Keratinocyte (primary cell): ENCODE measurements at regions not wholly inside any gene's neighbourhood (a gene's known extent, or its start where the extent isn't known, plus 50 kb on each side); places are given as distances from the start of the nearest gene placed in this dataset.

Source experiments
- DNase-seq: peaks from one replicate; pipeline ENCODE4 v3.0.0-alpha.2; 2011; ENCODE audit warnings: low read depth, missing footprints, low spot score
- FAIRE-seq: peaks from 2 replicates; lab custom pipeline; 2011; peaks lifted over from hg19 to GRCh38; lab: Jason Lieb, UNC
- H2AFZ ChIP-seq: 2 replicates; pipeline ENCODE4 v1.6.0; 2012; ENCODE audit warnings: low read length, control low read depth, inconsistent platforms; ENCODE audit not compliant: control insufficient read depth
- H3K27ac ChIP-seq: 2 replicates; pipeline ENCODE4 v1.5.1; 2011; ENCODE audit warnings: low read length; ENCODE audit not compliant: control insufficient read depth, insufficient read depth
- H3K27me3 ChIP-seq: 3 replicates; pipeline ENCODE4 v1.6.0; 2011; ENCODE audit warnings: low read length; ENCODE audit not compliant: control insufficient read depth, insufficient read depth; ENCODE audit errors: extremely low read depth
- H3K36me3 ChIP-seq, 2 experiments: 2 replicates in 1 of 2; 3 replicates in 1 of 2; pipeline ENCODE4 v1.5.1; 2011; ENCODE audit warnings: low read length in 2 of 2, mild to moderate bottlenecking in 1 of 2; ENCODE audit not compliant: control insufficient read depth in 2 of 2, insufficient read depth in 2 of 2; ENCODE audit errors: extremely low read depth in 1 of 2
- H3K4me1 ChIP-seq: 3 replicates; pipeline ENCODE4 v1.5.1; 2011; ENCODE audit warnings: low read length; ENCODE audit not compliant: control insufficient read depth, insufficient read depth; ENCODE audit errors: extremely low read depth
- H3K4me2 ChIP-seq: 3 replicates; pipeline ENCODE4 v1.6.0; 2011; ENCODE audit warnings: low read depth, low read length; ENCODE audit not compliant: control insufficient read depth, insufficient read depth; ENCODE audit errors: extremely low read depth
- H3K4me3 ChIP-seq, 3 experiments: fragments of 200-600 bp in 1 of 3; sonication (generic) in 1 of 3; 2 replicates in 2 of 3; 3 replicates in 1 of 3; pipeline ENCODE4 v1.5.1; 2011 to 2016; ENCODE audit warnings: low read length in 3 of 3, mild to moderate bottlenecking in 3 of 3, control low read depth in 2 of 3, inconsistent platforms in 1 of 3, low read depth in 1 of 3, mixed read lengths in 1 of 3, mixed run types in 1 of 3, moderate library complexity in 1 of 3; ENCODE audit not compliant: control insufficient read depth in 2 of 3, insufficient read depth in 2 of 3; ENCODE audit errors: extremely low read depth in 1 of 3
- H3K79me2 ChIP-seq: 2 replicates; pipeline ENCODE4 v1.6.0; 2012; ENCODE audit warnings: low read length; ENCODE audit not compliant: control insufficient read depth, insufficient read depth
- H3K9ac ChIP-seq: 3 replicates; pipeline ENCODE4 v1.6.0; 2011; ENCODE audit warnings: low read length; ENCODE audit not compliant: control insufficient read depth, insufficient read depth; ENCODE audit errors: extremely low read depth
- H3K9me1 ChIP-seq: 3 replicates; pipeline ENCODE4 v1.6.0; 2011; ENCODE audit warnings: low read length; ENCODE audit not compliant: control insufficient read depth, insufficient read depth; ENCODE audit errors: extremely low read depth
- H3K9me3 ChIP-seq: 2 replicates; pipeline ENCODE4 v1.5.1; 2012; ENCODE audit warnings: low read depth, low read length; ENCODE audit not compliant: control insufficient read depth
- H4K20me1 ChIP-seq: 3 replicates; pipeline ENCODE4 v1.6.0; 2011; ENCODE audit warnings: low read length; ENCODE audit not compliant: control insufficient read depth, insufficient read depth; ENCODE audit errors: extremely low read depth
- EZH2 ChIP-seq: IDR thresholded peaks from one replicate; pipeline ENCODE4 v1.6.1; 2012; ENCODE audit warnings: inconsistent platforms, mild to moderate bottlenecking, low read length, moderate library complexity
- dilution Hi-C: fragments of 300-500 bp; cut with MboI; formaldehyde crosslinking; loops from one replicate; pipeline ENCODE4 v1.7.0; 2020; ENCODE audit warnings: low sequenced_read_pairs; ENCODE audit not compliant: extremely low pct_ligation_motif_present
- TF ChIP-seq, protein P1 (sequence below), 3 experiments: IDR thresholded peaks in 1 of 3; conservative IDR thresholded peaks in 1 of 3; optimal IDR thresholded peaks in 1 of 3; 2 replicates in 2 of 3; 3 replicates in 1 of 3; pipeline versions ENCODE3 to v1.5.1; 2011; ENCODE audit warnings: low read length in 3 of 3, mild to moderate bottlenecking in 3 of 3, moderate library complexity in 2 of 3, control low read depth in 1 of 3, inconsistent platforms in 1 of 3; ENCODE audit not compliant: insufficient read depth in 2 of 3; ENCODE audit errors: extremely low read depth in 1 of 3

- no peak overlapping the region for H3K9ac ChIP-seq
- FAIRE-seq (no peak), DNase-seq (no peak)
- no peak overlapping the region for H3K4me3 ChIP-seq
- no peak overlapping the region for H3K27ac ChIP-seq
- no peaks in the 10 kb centered on the region for H3K27me3 ChIP-seq
- no peak for TF ChIP-seq EZH2
- TF ChIP-seq, protein P1, sequence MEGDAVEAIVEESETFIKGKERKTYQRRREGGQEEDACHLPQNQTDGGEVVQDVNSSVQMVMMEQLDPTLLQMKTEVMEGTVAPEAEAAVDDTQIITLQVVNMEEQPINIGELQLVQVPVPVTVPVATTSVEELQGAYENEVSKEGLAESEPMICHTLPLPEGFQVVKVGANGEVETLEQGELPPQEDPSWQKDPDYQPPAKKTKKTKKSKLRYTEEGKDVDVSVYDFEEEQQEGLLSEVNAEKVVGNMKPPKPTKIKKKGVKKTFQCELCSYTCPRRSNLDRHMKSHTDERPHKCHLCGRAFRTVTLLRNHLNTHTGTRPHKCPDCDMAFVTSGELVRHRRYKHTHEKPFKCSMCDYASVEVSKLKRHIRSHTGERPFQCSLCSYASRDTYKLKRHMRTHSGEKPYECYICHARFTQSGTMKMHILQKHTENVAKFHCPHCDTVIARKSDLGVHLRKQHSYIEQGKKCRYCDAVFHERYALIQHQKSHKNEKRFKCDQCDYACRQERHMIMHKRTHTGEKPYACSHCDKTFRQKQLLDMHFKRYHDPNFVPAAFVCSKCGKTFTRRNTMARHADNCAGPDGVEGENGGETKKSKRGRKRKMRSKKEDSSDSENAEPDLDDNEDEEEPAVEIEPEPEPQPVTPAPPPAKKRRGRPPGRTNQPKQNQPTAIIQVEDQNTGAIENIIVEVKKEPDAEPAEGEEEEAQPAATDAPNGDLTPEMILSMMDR (optimal IDR thresholded peaks at IDR 0.05 in 1 of 3, IDR thresholded peaks at IDR 0.05 in 1 of 3, conservative IDR thresholded peaks at IDR 0.05 in 1 of 3; ENCODE audit: extremely low read depth in 1 of 3, insufficient read depth in 2 of 3, low read length in 3 of 3) = no peak
- dilution Hi-C loops = no loop called here
- H4K20me1 ChIP-seq = no peaks in the 10 kb centered on the region
- H3K9me1 ChIP-seq = no peaks in the 10 kb centered on the region
- H3K4me2 ChIP-seq = no peak overlapping the region
- H2AFZ ChIP-seq = no peak overlapping the region
- no peaks in the 10 kb centered on the region for H3K4me1 ChIP-seq
- no peaks in the 10 kb centered on the region for H3K36me3 ChIP-seq
- no peaks in the 10 kb centered on the region for H3K9me3 ChIP-seq
- no peaks in the 10 kb centered on the region for H3K79me2 ChIP-seq
These were observed 199.4 kb downstream of the TBX5 start for GRCh38 chr12:114206525-114206924.

- no peak overlapping the region for H3K4me2 ChIP-seq
- no peak overlapping the region for H3K4me3 ChIP-seq
- dilution Hi-C loops = no loop called here
- no peak overlapping the region for H3K27ac ChIP-seq
- FAIRE-seq (no peak), DNase-seq (no peak)
- H2AFZ ChIP-seq = no peak overlapping the region
- H3K9ac ChIP-seq = no peak overlapping the region
- H3K4me1 ChIP-seq = no peaks in the 10 kb centered on the region
- no peaks in the 10 kb centered on the region for H3K9me1 ChIP-seq
- H3K27me3 ChIP-seq = no peaks in the 10 kb centered on the region
- no peaks in the 10 kb centered on the region for H3K79me2 ChIP-seq
- no peaks in the 10 kb centered on the region for H4K20me1 ChIP-seq
- no peaks in the 10 kb centered on the region for H3K9me3 ChIP-seq
- TF ChIP-seq, protein P1 (optimal IDR thresholded peaks at IDR 0.05 in 1 of 3, IDR thresholded peaks at IDR 0.05 in 1 of 3, conservative IDR thresholded peaks at IDR 0.05 in 1 of 3; ENCODE audit: extremely low read depth in 1 of 3, insufficient read depth in 2 of 3, low read length in 3 of 3) = no peak
- TF ChIP-seq EZH2 = no peak
- no peaks in the 10 kb centered on the region for H3K36me3 ChIP-seq
These were observed 204.2 kb downstream of the TBX5 start for GRCh38 chr12:114201794-114202193.
